T-helper 2 cell treated with Interferon-gamma antibody and Interleukin-4, amounts not matched to agents 100 ng/mL and 5 ng/mL, for 36 hours (primary cell): ENCODE measurements at regions not wholly inside any gene's neighbourhood (a gene's known extent, or its start where the extent isn't known, plus 50 kb on each side); places are given as distances from the start of the nearest gene placed in this dataset.
"Not testable (repeated sequence)": the region's sequence is repeated elsewhere in the genome, so short reads cannot be mapped to it uniquely, and the experiment has no call there.

Source experiments
- intact Hi-C: fragments of 100-400 bp; cut with micrococcal nuclease; formaldehyde crosslinking; loops from one replicate; pipeline ENCODE4 v1.15.1; 2023

DNA sequence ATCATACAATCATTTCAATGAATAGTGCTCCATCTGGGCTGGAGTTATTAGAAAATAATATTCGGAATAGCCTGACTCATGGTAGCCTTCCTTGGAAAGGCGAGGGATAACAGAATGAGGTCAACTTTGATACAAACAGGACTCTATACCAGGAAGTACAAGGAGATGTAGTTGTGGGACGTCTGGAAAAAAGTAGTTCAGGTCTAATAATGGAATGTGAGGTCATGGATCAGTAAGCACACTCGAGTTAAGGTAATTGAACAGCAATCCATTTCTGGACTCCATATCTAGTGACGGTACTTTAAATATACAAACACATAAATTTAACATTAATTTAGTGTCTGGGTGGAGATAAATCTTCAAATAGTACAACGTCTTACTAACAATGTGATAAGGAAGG is 1204.0 kb upstream of the ADGRB3 start:
- intact Hi-C loops: loop anchor here (5.0 kb wide), 1 partner anchor 371 kb away; no protein-coding TSS in a partner anchor

DNA sequence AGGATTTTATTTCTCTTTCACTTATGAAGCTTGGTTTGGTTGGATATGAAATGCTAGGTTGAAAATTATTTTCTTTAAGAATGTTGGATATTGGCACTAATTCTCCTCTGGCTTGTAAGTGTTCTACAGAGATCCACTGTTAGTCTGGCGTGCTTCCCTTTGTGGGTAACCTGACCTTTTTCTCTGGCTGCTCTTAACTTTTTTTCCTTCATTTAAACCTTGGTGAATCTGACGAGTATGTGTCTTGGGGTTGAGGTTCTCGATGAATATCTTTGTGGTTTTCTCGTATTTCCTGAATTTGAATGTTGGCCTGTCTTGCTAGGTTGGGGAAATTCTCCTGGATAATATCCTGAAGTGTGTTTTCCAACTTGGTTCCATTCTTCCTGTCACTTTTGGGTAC is 1208.4 kb upstream of the ADGRB3 start:
- intact Hi-C loops: not testable (repeated sequence)

DNA sequence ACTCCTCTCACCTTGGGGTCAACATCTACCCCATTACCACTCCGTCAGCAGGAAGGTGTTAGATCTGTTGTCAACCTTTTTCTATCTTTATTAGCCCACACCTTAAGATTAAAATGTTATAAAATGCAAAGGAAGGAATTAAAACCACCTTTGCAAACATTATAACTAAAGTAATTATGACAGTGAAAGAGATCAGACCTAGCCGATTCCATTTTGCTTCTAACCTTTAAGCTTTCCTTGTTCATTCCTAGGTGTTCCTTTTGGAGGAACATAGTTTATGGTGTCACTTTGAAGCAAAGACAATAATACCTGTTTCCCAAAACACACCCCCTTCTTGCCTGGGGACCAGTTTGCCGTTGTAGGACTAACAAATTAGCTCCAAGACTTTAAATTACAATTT is 1223.0 kb upstream of the ADGRB3 start:
- intact Hi-C loops: no loop called here

DNA sequence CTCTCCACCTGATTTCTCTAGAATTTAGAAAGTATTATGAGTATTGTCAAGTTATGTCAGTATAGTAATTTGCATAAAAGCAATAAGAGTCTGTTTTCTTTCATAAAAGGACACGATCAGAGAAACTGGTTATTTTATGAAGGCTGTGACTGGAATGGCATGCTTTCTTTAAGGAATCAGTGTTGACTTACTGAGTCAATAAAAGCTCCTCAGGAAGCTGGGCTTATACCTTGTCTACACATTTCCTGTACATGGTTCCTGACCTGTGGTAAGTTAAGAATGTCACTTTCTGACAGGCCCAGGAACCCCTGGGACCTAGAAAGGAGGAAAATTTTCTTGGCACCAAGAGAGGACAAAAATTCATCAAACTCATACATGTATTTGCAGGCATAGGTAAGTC is 1224.0 kb upstream of the ADGRB3 start:
- intact Hi-C loops: no loop called here

GRCh38 chr6:67394254-67394653 is 1240.8 kb upstream of the ADGRB3 start:
- intact Hi-C loops: no loop called here

- intact Hi-C loops: no loop called here
These were observed 1241.7 kb upstream of the ADGRB3 start for GRCh38 chr6:67393356-67393755.

DNA sequence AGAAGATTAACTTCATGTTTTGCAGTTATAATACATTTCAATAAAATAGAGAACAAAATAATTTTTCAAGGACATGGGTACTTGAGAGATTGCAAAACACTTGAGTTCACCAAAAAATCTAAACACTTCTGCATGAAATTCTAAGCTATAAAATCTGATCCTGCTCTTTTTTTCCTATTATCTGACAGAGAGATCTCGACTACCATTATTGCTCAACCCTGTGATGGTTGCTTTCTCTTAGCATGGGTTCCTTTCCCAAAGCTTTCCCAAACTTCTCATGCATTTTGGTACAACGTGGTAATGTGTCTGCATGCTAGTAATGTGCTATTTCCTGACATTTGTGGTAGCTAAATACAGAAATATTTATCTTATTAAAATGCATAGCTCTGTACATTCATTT is 1243.1 kb upstream of the ADGRB3 start:
- intact Hi-C loops: no loop called here

GRCh38 chr6:67369679-67370078 is 1265.4 kb upstream of the ADGRB3 start:
- intact Hi-C loops: no loop called here

GRCh38 chr6:67362976-67363375 is 1272.1 kb upstream of the ADGRB3 start:
- intact Hi-C loops: no loop called here

- intact Hi-C loops: no loop called here
These were observed 1273.8 kb upstream of the ADGRB3 start for GRCh38 chr6:67361264-67361663.

DNA sequence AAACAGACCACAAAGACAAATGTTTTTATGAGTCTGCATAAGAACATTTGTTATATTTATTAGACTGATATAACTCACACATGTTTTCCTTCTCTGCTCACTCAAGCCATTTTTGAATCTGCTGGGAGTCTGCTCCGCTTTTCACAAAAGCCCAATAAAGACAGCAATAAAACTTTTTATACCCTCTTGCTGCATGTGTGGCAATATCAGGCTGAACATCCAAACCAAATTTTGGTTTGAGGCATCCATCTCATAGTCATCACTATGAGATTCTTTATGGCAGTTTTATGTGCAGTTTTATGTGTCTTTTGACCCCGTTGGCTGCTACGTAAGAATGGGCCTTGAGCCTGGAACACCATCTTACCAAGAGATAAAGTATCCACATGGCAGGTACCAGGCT is 1276.8 kb upstream of the ADGRB3 start:
- intact Hi-C loops: no loop called here

GRCh38 chr6:67353861-67354260 is 1281.2 kb upstream of the ADGRB3 start:
- intact Hi-C loops: no loop called here

- intact Hi-C loops: no loop called here
These were observed 1282.4 kb upstream of the ADGRB3 start for GRCh38 chr6:67352717-67353116.

DNA sequence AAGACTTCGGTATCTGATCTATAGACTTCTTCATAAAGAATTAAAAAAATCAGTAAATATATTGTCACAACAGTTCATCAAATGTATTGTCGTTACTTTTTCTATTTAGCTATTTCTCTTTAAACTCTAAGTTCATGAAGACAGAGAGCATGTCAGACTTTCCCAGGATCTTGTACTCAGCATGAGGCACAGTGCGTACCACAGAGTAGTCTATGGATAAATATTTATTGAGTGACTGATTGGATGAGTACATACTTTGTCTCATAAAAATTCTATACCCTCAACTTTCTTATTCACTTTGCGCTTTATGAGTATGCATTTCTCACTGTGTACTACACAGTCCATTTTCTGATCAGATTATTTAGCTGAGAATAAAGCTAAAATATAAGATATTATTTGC is 1284.4 kb upstream of the ADGRB3 start:
- intact Hi-C loops: no loop called here

- intact Hi-C loops: no loop called here
These were observed 1289.1 kb upstream of the ADGRB3 start for GRCh38 chr6:67345946-67346345.

GRCh38 chr6:67336014-67336413 is 1299.1 kb upstream of the ADGRB3 start:
- intact Hi-C loops: no loop called here

DNA sequence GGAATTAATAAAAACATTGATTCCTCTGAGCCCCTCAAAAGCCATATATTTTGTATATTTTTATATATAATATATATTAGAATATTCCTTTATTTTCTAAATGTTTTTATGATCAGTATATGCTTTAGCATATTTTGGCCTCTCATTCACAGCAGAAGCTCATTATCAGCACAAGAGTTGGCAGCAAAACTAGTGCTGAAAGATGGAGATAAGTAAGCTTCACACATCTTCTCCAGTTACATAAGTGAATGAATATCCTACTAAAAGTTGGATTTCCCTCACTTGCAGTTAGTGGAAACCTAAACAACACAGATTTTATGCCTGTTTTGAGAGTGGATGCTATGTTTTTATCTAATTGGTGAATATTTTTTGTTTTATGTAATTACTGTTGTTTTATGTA is 1303.8 kb upstream of the ADGRB3 start:
- intact Hi-C loops: no loop called here

- intact Hi-C loops: no loop called here
These were observed 1306.8 kb upstream of the ADGRB3 start for GRCh38 chr6:67328269-67328668.

DNA sequence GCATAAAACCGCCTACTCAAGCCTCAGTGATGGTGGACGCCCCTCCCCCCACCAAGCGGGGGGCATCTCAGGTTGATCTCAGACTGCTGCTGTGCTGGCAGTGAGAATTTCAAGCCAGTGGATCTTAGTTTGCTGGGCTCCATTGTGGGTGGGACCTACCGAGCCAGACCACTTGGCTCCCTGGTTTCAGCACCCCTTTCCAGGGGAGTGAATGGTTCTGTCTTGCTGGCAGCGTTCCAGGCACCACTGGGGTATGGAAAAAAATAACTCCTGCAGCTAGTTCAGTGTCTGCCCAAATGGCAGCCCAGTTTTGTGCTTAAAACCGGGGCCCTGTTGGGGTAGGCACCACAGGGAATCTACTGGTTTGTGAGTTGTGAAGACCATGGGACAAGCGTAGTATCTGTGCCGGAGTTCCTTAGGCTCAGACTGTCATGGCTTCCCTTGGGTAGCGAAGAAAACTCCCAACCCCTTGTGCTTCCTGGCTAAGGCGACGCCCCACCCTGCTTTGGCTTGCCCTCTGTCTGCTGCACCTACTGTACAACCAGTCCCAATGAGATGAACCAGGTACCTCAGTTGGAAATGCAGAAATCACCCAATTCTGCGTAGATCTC is 1334.5 kb upstream of the ADGRB3 start:
- intact Hi-C loops: no loop called here

- intact Hi-C loops: no loop called here
These were observed 1342.9 kb upstream of the ADGRB3 start for GRCh38 chr6:67292169-67292568.

DNA sequence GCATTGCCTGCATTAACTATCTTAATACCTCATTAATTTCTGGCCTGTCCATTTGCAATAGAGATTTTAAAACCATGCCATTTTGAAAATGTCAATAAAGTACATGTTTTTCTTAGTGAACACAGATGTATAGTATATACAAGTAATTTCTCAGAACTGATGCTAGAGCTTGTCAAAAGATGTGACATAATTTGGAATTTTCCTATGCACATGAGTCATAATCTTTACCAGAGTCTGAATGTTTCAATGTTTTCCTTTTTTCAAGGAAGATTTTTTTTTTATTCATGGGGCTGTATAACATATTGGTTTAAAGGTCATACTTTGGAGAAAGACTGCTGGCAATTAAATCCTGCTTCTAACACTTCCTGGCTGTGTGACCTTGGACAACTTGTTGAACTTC is 1347.5 kb upstream of the ADGRB3 start:
- intact Hi-C loops: no loop called here

DNA sequence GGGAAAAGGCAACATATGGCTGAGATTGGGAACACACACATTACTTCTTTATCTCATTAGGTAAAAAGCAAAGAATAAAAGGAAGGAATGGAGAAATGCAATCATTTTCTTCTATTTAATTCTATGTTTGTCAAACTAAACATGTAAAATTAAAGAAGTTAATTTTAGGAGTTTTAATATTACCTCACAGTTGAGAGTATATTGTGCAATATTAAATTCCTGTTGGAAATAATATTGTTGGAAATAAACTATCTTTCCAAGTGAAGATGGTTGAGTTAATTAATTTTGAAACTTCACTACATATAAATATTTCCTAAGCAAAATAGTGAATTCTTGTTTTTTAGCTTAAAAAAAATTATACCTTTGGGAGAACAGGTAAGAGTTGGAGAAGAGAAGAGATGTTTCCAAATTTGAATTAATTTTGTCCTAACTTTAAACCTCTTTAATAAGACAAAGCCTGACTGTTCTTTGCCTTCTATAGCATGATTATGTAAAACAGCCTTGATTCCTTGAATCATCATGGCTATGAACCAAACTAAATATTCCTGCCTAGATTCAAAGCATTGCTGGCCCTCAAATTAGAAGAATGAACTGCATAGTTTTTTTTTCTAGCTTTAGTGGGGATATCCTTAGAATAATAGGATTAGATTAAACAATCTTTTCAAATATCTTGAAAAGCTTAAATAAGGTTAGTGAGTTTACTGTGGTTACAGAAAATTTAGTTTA is 1349.1 kb upstream of the ADGRB3 start:
- intact Hi-C loops: no loop called here

GRCh38 chr6:67277312-67277711 is 1357.8 kb upstream of the ADGRB3 start:
- intact Hi-C loops: no loop called here
